Prostate gland (tissue), 2 donors: ENCODE measurements at regions not wholly inside any gene's neighbourhood (a gene's known extent, or its start where the extent isn't known, plus 50 kb on each side); places are given as distances from the start of the nearest gene placed in this dataset.
"Not testable (repeated sequence)": the region's sequence is repeated elsewhere in the genome, so short reads cannot be mapped to it uniquely, and the experiment has no call there.

ENCODE experiments used
- CTCF ChIP-seq, 4 experiments: fragments of 200-600 bp in 2 of 4; fragments of 450-650 bp in 2 of 4; sonication (generic) in 2 of 4; IDR thresholded peaks; 1 replicate in 3 of 4; 2 replicates in 1 of 4; pipeline ENCODE4 v1.5.1; 2016 to 2019; ENCODE audit warnings: antibody characterized with exemption in 4 of 4, mild to moderate bottlenecking in 2 of 4, moderate library complexity in 2 of 4
- POLR2A ChIP-seq: fragments of 450-650 bp; IDR thresholded peaks from one replicate; pipeline ENCODE4 v1.6.1; 2016; ENCODE audit warnings: antibody characterized with exemption, mild to moderate bottlenecking
- POLR2AphosphoS5 ChIP-seq: sonication (generic); formaldehyde crosslinking; IDR thresholded peaks from one replicate; pipeline ENCODE4 v1.6.1; 2017; ENCODE audit warnings: antibody characterized with exemption

GRCh38 chr14:85829601-85830000 lies 299.7 kb downstream of the FLRT2 start:
- TF ChIP-seq CTCF (IDR thresholded peaks at IDR 0.05); POLR2A; POLR2AphosphoS5: not testable (repeated sequence)
